Astrocyte (in vitro differentiated cells and primary cell): ENCODE measurements at regions not wholly inside any gene's neighbourhood (a gene's known extent, or its start where the extent isn't known, plus 50 kb on each side); places are given as distances from the start of the nearest gene placed in this dataset.
A peak's percentile ranks its signal among the peaks of the same experiment; 100 is the strongest.

Experiments used
- DNase-seq: peaks from one replicate; pipeline ENCODE4 v3.0.0-alpha.2; 2010; ENCODE audit warnings: low read depth
- FAIRE-seq: peaks from 2 replicates; lab custom pipeline; 2011; peaks lifted over from hg19 to GRCh38; lab: Jason Lieb, UNC
- H2AFZ ChIP-seq: 2 replicates; pipeline ENCODE4 v1.6.0; 2012; ENCODE audit warnings: low read depth, low read length, inconsistent platforms
- H3K27ac ChIP-seq: 2 replicates; pipeline ENCODE4 v1.5.1; 2011; ENCODE audit warnings: low read depth, low read length, inconsistent platforms
- H3K27me3 ChIP-seq: 2 replicates; pipeline ENCODE4 v1.6.0; 2011; ENCODE audit warnings: low read length, inconsistent platforms; ENCODE audit not compliant: insufficient read depth
- H3K36me3 ChIP-seq: 2 replicates; pipeline ENCODE4 v1.5.1; 2011; ENCODE audit warnings: low read length, inconsistent platforms; ENCODE audit not compliant: insufficient read depth
- H3K4me1 ChIP-seq: 2 replicates; pipeline ENCODE4 v1.5.1; 2011; ENCODE audit warnings: low read length, inconsistent platforms; ENCODE audit not compliant: insufficient read depth
- H3K4me2 ChIP-seq: 2 replicates; pipeline ENCODE4 v1.6.0; 2012; ENCODE audit warnings: low read length, inconsistent platforms
- H3K4me3 ChIP-seq: 2 replicates; pipeline ENCODE4 v1.5.1; 2011; ENCODE audit warnings: low read depth, mild to moderate bottlenecking, low read length, inconsistent platforms; ENCODE audit not compliant: insufficient read depth
- H3K79me2 ChIP-seq: 2 replicates; pipeline ENCODE4 v1.6.0; 2012; ENCODE audit warnings: mild to moderate bottlenecking, low read length, inconsistent platforms; ENCODE audit not compliant: insufficient read depth
- H3K9ac ChIP-seq: 2 replicates; pipeline ENCODE4 v1.6.0; 2012; ENCODE audit warnings: mild to moderate bottlenecking, low read length, inconsistent platforms
- H3K9me3 ChIP-seq: 2 replicates; pipeline ENCODE4 v1.5.1; 2012; ENCODE audit warnings: low read depth, mild to moderate bottlenecking, low read length, inconsistent platforms; ENCODE audit not compliant: insufficient read depth
- H4K20me1 ChIP-seq: 2 replicates; pipeline ENCODE4 v1.6.0; 2012; ENCODE audit warnings: low read length, inconsistent platforms; ENCODE audit not compliant: insufficient read depth
- H3K27ac Mint-ChIP-seq: one replicate; pipeline ENCODE4 v1.8.0; 2021; ENCODE audit warnings: mild to moderate bottlenecking, mixed read lengths; ENCODE audit not compliant: unreplicated experiment
- H3K27me3 Mint-ChIP-seq: one replicate; pipeline ENCODE4 v1.8.0; 2021; ENCODE audit warnings: low read depth, mixed read lengths; ENCODE audit not compliant: unreplicated experiment
- H3K36me3 Mint-ChIP-seq: one replicate; pipeline ENCODE4 v1.8.0; 2021; ENCODE audit warnings: low read depth, mixed read lengths; ENCODE audit not compliant: unreplicated experiment
- H3K4me1 Mint-ChIP-seq: one replicate; pipeline ENCODE4 v1.8.0; 2021; ENCODE audit warnings: low read depth, mixed read lengths; ENCODE audit not compliant: unreplicated experiment
- H3K4me3 Mint-ChIP-seq: one replicate; pipeline ENCODE4 v1.8.0; 2021; ENCODE audit warnings: mild to moderate bottlenecking, moderate library complexity, mixed read lengths; ENCODE audit not compliant: unreplicated experiment
- H3K9me3 Mint-ChIP-seq: one replicate; pipeline ENCODE4 v1.8.0; 2021; ENCODE audit warnings: mild to moderate bottlenecking, mixed read lengths; ENCODE audit not compliant: unreplicated experiment
- CTCF ChIP-seq: IDR thresholded peaks from 2 replicates; pipeline ENCODE4 v1.5.1; 2011; ENCODE audit warnings: low read depth, mild to moderate bottlenecking, inconsistent platforms, low read length, moderate library complexity; ENCODE audit not compliant: insufficient read depth
- EZH2 ChIP-seq: IDR thresholded peaks from 2 replicates; pipeline ENCODE4 v1.6.1; 2012; ENCODE audit warnings: mild to moderate bottlenecking, low read length, inconsistent platforms; ENCODE audit not compliant: insufficient read depth

- Mint-ChIP-seq H3K36me3 (no peaks in the 10 kb centered on the region), H3K27ac (no peak overlapping the region), H3K9me3 (peaks cover 1% of the 10 kb centered on the region), H3K4me3 (no peak overlapping the region), H3K4me1 (peaks cover 2% of the 10 kb centered on the region), H3K27me3 (peaks cover 71% of the 10 kb centered on the region)
- Histone ChIP-seq H3K9ac (no peak overlapping the region), H2AFZ (peak overlapping the region; percentile 4), H3K79me2 (no peaks in the 10 kb centered on the region), H4K20me1 (no peaks in the 10 kb centered on the region), H3K4me3 (no peak overlapping the region), H3K27ac (no peak overlapping the region), H3K9me3 (no peaks in the 10 kb centered on the region), H3K36me3 (no peaks in the 10 kb centered on the region), H3K4me1 (no peaks in the 10 kb centered on the region), H3K27me3 (peaks cover 17% of the 10 kb centered on the region), H3K4me2 (no peak overlapping the region)
- TF ChIP-seq EZH2 (peak; percentile 10), CTCF (no peak)
- DNase-seq (no peak), FAIRE-seq (no peak)
Measured at GRCh38 chr17:79220201-79220712, 145.6 kb downstream of the ENGASE start.

DNA sequence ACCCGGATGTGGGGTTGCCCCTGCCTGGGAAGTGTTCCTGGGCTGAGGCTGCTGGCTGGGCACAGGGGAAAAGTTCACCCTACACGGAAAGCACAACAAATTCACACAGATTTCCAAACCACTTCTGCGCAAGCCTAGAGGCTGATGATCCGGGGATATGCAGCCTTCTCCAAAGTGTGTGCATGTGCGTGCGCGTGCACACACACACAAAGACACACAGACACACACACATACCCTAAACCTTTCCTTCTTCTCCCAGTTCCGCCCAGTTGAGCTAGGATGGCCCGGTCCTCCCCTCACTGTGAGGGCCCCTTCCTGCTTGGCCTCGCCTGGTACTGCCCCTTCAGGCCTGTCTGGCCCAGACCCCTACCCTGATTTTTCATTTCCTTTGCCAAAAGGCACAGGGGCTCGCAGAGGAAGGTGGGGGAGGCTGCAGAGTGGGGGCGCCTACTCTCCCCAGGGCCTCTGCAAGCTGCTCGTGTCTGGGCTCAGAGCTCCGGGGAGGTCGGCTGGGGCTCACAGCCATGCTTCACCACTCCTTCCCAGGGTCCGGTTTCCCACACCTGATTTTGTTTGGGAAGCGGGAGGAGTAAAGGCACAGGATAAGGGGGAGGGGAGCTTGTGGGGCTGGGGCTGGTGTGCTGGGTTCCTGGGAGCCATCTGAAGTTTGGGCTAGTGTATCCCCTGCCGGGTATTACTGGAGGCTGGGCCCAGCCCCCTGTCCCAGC is 144.7 kb downstream of the ENGASE start:
- Histone ChIP-seq H3K4me2 (no peak overlapping the region), H3K79me2 (no peaks in the 10 kb centered on the region)

More for the DNA sequence above, 144.7 kb downstream of the ENGASE start:
- no peak overlapping the region for H3K4me3 ChIP-seq
- H4K20me1 ChIP-seq = no peaks in the 10 kb centered on the region
- FAIRE-seq = no peak
- no peak overlapping the region for H3K27ac Mint-ChIP-seq
- H3K4me1 ChIP-seq = no peaks in the 10 kb centered on the region
- no peak overlapping the region for H2AFZ ChIP-seq
- peaks cover 2% of the 10 kb centered on the region for H3K4me1 Mint-ChIP-seq
- DNase-seq = no peak
- H3K9ac ChIP-seq = no peak overlapping the region
- peaks cover 17% of the 10 kb centered on the region for H3K27me3 ChIP-seq
- no peaks in the 10 kb centered on the region for H3K36me3 Mint-ChIP-seq
- H3K27me3 Mint-ChIP-seq = peaks cover 62% of the 10 kb centered on the region
- H3K27ac ChIP-seq = no peak overlapping the region
- H3K4me3 Mint-ChIP-seq = no peak overlapping the region
- TF ChIP-seq CTCF (no peak), EZH2 (no peak)
- H3K9me3 ChIP-seq = no peaks in the 10 kb centered on the region
- H3K9me3 Mint-ChIP-seq = peaks cover 1% of the 10 kb centered on the region
- H3K36me3 ChIP-seq = no peaks in the 10 kb centered on the region
